Progenitor cell of endocrine pancreas (in vitro differentiated cells): ENCODE measurements at regions not wholly inside any gene's neighbourhood (a gene's known extent, or its start where the extent isn't known, plus 50 kb on each side); places are given as distances from the start of the nearest gene placed in this dataset.

Experiments
- DNase-seq: peaks from one replicate; pipeline ENCODE4 v3.0.0; 2021; ENCODE audit warnings: low spot score; ENCODE audit not compliant: unreplicated experiment
- H3K27ac Mint-ChIP-seq: 2 replicates; pipeline ENCODE4 v1.8.0; 2021; ENCODE audit warnings: mild to moderate bottlenecking, moderate library complexity, mixed read lengths
- H3K27me3 Mint-ChIP-seq: 2 replicates; pipeline ENCODE4 v1.8.0; 2021; ENCODE audit warnings: mixed read lengths
- H3K36me3 Mint-ChIP-seq: 2 replicates; pipeline ENCODE4 v1.8.0; 2022; ENCODE audit warnings: mixed read lengths; ENCODE audit not compliant: insufficient read depth
- H3K4me1 Mint-ChIP-seq: 2 replicates; pipeline ENCODE4 v1.8.0; 2021; ENCODE audit warnings: low read depth, mixed read lengths
- H3K4me3 Mint-ChIP-seq: 2 replicates; pipeline ENCODE4 v1.8.0; 2021; ENCODE audit warnings: low read depth, mild to moderate bottlenecking, moderate library complexity, mixed read lengths
- H3K9me3 Mint-ChIP-seq: 2 replicates; pipeline ENCODE4 v1.8.0; 2021; ENCODE audit warnings: low read depth, mixed read lengths
- CTCF ChIP-seq: fragments of 200-600 bp; sonication (generic); IDR thresholded peaks from one replicate; pipeline ENCODE4 v1.5.0; 2021; ENCODE audit warnings: antibody characterized with exemption, mild to moderate bottlenecking; ENCODE audit not compliant: unreplicated experiment

- Mint-ChIP-seq H3K4me3 (no peak overlapping the region), H3K27me3 (no peaks in the 10 kb centered on the region), H3K27ac (no peak overlapping the region), H3K4me1 (no peaks in the 10 kb centered on the region), H3K36me3 (no peaks in the 10 kb centered on the region), H3K9me3 (no peaks in the 10 kb centered on the region)
- no peak for DNase-seq
- no peak for TF ChIP-seq CTCF
These were observed 190.4 kb upstream of the USP25 start for GRCh38 chr21:15539376-15539775.

- no peak for DNase-seq
- no peaks in the 10 kb centered on the region for H3K4me1 Mint-ChIP-seq
- H3K27me3 Mint-ChIP-seq: no peaks in the 10 kb centered on the region
- H3K4me3 Mint-ChIP-seq: no peak overlapping the region
- TF ChIP-seq CTCF: no peak
- no peaks in the 10 kb centered on the region for H3K9me3 Mint-ChIP-seq
- no peaks in the 10 kb centered on the region for H3K36me3 Mint-ChIP-seq
- no peak overlapping the region for H3K27ac Mint-ChIP-seq
These were observed 186.3 kb upstream of the USP25 start for GRCh38 chr21:15543473-15543872.

- Mint-ChIP-seq H3K27ac (no peak overlapping the region), H3K36me3 (no peaks in the 10 kb centered on the region), H3K27me3 (no peaks in the 10 kb centered on the region), H3K9me3 (no peaks in the 10 kb centered on the region), H3K4me3 (no peak overlapping the region), H3K4me1 (no peaks in the 10 kb centered on the region)
- no peak for DNase-seq
- TF ChIP-seq CTCF: no peak
These were observed 180.1 kb upstream of the USP25 start for GRCh38 chr21:15549671-15550070.

- H3K4me3 Mint-ChIP-seq: no peak overlapping the region
- peaks cover 4% of the 10 kb centered on the region for H3K9me3 Mint-ChIP-seq
- H3K27ac Mint-ChIP-seq: no peak overlapping the region
- peak; percentile 44 for TF ChIP-seq CTCF
- H3K36me3 Mint-ChIP-seq: no peaks in the 10 kb centered on the region
- no peaks in the 10 kb centered on the region for H3K27me3 Mint-ChIP-seq
- no peak for DNase-seq
- no peaks in the 10 kb centered on the region for H3K4me1 Mint-ChIP-seq
These were observed 176.8 kb upstream of the USP25 start for GRCh38 chr21:15552914-15553494.

GRCh38 chr21:15557925-15558324 lies 171.9 kb upstream of the USP25 start:
- peaks cover 4% of the 10 kb centered on the region for H3K4me1 Mint-ChIP-seq
- H3K27ac Mint-ChIP-seq: no peak overlapping the region
- DNase-seq: no peak
- H3K4me3 Mint-ChIP-seq: no peak overlapping the region
- no peak for TF ChIP-seq CTCF
- H3K36me3 Mint-ChIP-seq: no peaks in the 10 kb centered on the region
- H3K27me3 Mint-ChIP-seq: no peaks in the 10 kb centered on the region
- peaks cover 7% of the 10 kb centered on the region for H3K9me3 Mint-ChIP-seq
